HEK293 (cell line): ENCODE measurements at regions not wholly inside any gene's neighbourhood (a gene's known extent, or its start where the extent isn't known, plus 50 kb on each side); places are given as distances from the start of the nearest gene placed in this dataset.

Experiments used
- MYNN ChIP-seq: fragments of 450-650 bp; formaldehyde crosslinking; IDR thresholded peaks from 2 replicates; pipeline ENCODE4 v1.5.1; 2016; ENCODE audit warnings: missing biosample characterization, missing genetic modification characterization, borderline replicate concordance
- SCRT2 ChIP-seq: fragments of 450-650 bp; formaldehyde crosslinking; IDR thresholded peaks from 2 replicates; pipeline ENCODE4 v1.5.1; 2016; ENCODE audit warnings: missing biosample characterization, missing genetic modification characterization
- YY1 ChIP-seq: fragments of 450-650 bp; formaldehyde crosslinking; IDR thresholded peaks from 2 replicates; pipeline ENCODE4 v1.5.1; 2018; ENCODE audit warnings: missing biosample characterization, missing genetic modification characterization
- ZBTB17 ChIP-seq: fragments of 450-650 bp; formaldehyde crosslinking; IDR thresholded peaks from 2 replicates; pipeline ENCODE4 v1.5.1; 2016; ENCODE audit warnings: missing biosample characterization, missing genetic modification characterization
- ZNF114 ChIP-seq: fragments of 450-650 bp; formaldehyde crosslinking; IDR thresholded peaks from 2 replicates; pipeline ENCODE4 v1.5.0; 2017; ENCODE audit warnings: missing biosample characterization, missing genetic modification characterization
- ZNF202 ChIP-seq: fragments of 450-650 bp; formaldehyde crosslinking; IDR thresholded peaks from 2 replicates; pipeline ENCODE4 v1.5.1; 2016; ENCODE audit warnings: missing biosample characterization, missing genetic modification characterization, borderline replicate concordance
- ZNF335 ChIP-seq: fragments of 450-650 bp; formaldehyde crosslinking; conservative IDR thresholded peaks from 2 replicates; pipeline ENCODE4 v1.5.1; 2016; ENCODE audit warnings: missing biosample characterization, missing genetic modification characterization
- ZNF404 ChIP-seq: fragments of 450-650 bp; formaldehyde crosslinking; IDR thresholded peaks from 2 replicates; pipeline ENCODE4 v1.5.1; 2017; ENCODE audit warnings: missing biosample characterization, missing genetic modification characterization
- ZNF629 ChIP-seq: fragments of 450-650 bp; formaldehyde crosslinking; IDR thresholded peaks from 2 replicates; pipeline ENCODE4 v1.5.1; 2017; ENCODE audit warnings: missing biosample characterization, missing genetic modification characterization
- ZNF837 ChIP-seq: fragments of 450-650 bp; formaldehyde crosslinking; IDR thresholded peaks from 2 replicates; pipeline ENCODE4 v1.5.1; 2016; ENCODE audit warnings: missing biosample characterization, missing genetic modification characterization
- TF ChIP-seq, protein P1 (sequence below): fragments of 450-650 bp; formaldehyde crosslinking; IDR thresholded peaks from 2 replicates; pipeline ENCODE4 v1.5.1; 2016; ENCODE audit warnings: missing biosample characterization, missing genetic modification characterization
- TF ChIP-seq, protein P2 (sequence below): fragments of 450-650 bp; formaldehyde crosslinking; optimal IDR thresholded peaks from 2 replicates; pipeline ENCODE3; 2016; ENCODE audit warnings: missing biosample characterization, mild to moderate bottlenecking, missing genetic modification characterization
- TF ChIP-seq, protein P3 (sequence below): fragments of 450-650 bp; formaldehyde crosslinking; IDR thresholded peaks from 2 replicates; pipeline ENCODE4; 2016; ENCODE audit warnings: missing biosample characterization, missing genetic modification characterization

DNA sequence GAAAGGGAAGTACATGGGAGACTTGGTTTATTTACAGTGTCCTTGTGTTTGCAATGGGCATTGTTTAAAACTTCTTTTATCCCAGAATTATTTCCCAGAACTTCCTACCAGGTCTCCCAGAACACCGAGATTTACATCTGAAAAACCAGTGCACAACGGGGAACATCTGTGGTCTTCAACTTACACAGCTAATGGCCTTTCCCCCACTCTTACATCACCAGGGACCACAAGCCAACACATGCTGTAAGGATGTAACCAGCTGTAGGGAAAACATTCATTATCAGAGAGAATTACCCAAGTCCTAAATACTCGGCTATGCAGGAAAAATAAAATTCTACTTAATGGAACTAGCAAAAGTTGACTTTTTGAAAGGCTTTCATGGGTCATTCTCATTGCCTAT lies 267.6 kb downstream of the DUSP6 start:
- TF ChIP-seq, protein P1, sequence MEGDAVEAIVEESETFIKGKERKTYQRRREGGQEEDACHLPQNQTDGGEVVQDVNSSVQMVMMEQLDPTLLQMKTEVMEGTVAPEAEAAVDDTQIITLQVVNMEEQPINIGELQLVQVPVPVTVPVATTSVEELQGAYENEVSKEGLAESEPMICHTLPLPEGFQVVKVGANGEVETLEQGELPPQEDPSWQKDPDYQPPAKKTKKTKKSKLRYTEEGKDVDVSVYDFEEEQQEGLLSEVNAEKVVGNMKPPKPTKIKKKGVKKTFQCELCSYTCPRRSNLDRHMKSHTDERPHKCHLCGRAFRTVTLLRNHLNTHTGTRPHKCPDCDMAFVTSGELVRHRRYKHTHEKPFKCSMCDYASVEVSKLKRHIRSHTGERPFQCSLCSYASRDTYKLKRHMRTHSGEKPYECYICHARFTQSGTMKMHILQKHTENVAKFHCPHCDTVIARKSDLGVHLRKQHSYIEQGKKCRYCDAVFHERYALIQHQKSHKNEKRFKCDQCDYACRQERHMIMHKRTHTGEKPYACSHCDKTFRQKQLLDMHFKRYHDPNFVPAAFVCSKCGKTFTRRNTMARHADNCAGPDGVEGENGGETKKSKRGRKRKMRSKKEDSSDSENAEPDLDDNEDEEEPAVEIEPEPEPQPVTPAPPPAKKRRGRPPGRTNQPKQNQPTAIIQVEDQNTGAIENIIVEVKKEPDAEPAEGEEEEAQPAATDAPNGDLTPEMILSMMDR (tag by site-specific recombination) = no peak
- TF ChIP-seq ZNF335 (tag by site-specific recombination) = no peak
- TF ChIP-seq ZBTB17 (tag by site-specific recombination) = no peak
- TF ChIP-seq ZNF114 (tag by site-specific recombination) = no peak
- no peak for TF ChIP-seq YY1 (tag by site-specific recombination)
- TF ChIP-seq SCRT2 (tag by site-specific recombination) = no peak
- no peak for TF ChIP-seq ZNF202 (tag by site-specific recombination)
- TF ChIP-seq ZNF404 = no peak
- TF ChIP-seq ZNF837 = no peak
- TF ChIP-seq, protein P2, sequence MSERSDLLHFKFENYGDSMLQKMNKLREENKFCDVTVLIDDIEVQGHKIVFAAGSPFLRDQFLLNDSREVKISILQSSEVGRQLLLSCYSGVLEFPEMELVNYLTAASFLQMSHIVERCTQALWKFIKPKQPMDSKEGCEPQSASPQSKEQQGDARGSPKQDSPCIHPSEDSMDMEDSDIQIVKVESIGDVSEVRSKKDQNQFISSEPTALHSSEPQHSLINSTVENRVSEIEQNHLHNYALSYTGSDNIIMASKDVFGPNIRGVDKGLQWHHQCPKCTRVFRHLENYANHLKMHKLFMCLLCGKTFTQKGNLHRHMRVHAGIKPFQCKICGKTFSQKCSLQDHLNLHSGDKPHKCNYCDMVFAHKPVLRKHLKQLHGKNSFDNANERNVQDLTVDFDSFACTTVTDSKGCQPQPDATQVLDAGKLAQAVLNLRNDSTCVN (tag by site-specific recombination) = no peak
- no peak for TF ChIP-seq MYNN (tag by site-specific recombination)
- TF ChIP-seq, protein P3, sequence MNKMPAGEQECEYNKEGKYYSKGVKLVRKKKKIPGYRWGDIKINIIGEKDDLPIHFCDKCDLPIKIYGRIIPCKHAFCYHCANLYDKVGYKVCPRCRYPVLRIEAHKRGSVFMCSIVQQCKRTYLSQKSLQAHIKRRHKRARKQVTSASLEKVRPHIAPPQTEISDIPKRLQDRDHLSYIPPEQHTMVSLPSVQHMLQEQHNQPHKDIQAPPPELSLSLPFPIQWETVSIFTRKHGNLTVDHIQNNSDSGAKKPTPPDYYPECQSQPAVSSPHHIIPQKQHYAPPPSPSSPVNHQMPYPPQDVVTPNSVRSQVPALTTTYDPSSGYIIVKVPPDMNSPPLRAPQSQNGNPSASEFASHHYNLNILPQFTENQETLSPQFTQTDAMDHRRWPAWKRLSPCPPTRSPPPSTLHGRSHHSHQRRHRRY (tag by site-specific recombination) = no peak
- TF ChIP-seq ZNF629 (tag by site-specific recombination) = no peak
